ENCODE measurements at regions not wholly inside any gene's neighbourhood (a gene's known extent, or its start where the extent isn't known, plus 50 kb on each side); places are given as distances from the start of the nearest gene placed in this dataset.
"Not testable (repeated sequence)": the region's sequence is repeated elsewhere in the genome, so short reads cannot be mapped to it uniquely, and the experiment has no call there.

- H3K27me3 ChIP-seq (replicated peaks; ENCODE audit: insufficient read depth) = no peaks in the 10 kb centered on the region
- no peak overlapping the region for H3K27ac ChIP-seq
- no peak overlapping the region for H2AFZ ChIP-seq
- no peaks in the 10 kb centered on the region for H3K9me2 ChIP-seq (ENCODE audit: insufficient read depth)
- no peak for TF ChIP-seq EZH2 (IDR thresholded peaks at IDR 0.05; ENCODE audit: insufficient read depth, poor library complexity, severe bottlenecking)
- TF ChIP-seq EZH2phosphoT487 (IDR thresholded peaks at IDR 0.05; ENCODE audit: insufficient read depth, low read depth) = no peak
- DNase-seq = no peak
- H4K20me1 ChIP-seq (ENCODE audit: insufficient read depth) = no peaks in the 10 kb centered on the region
- no peaks in the 10 kb centered on the region for H3K4me1 ChIP-seq (ENCODE audit: insufficient read depth)
- no peaks in the 10 kb centered on the region for H3F3A ChIP-seq (ENCODE audit: insufficient read depth)
- H3K9ac ChIP-seq = no peak overlapping the region
- WGBS, 2 experiments (ENCODE audit: low coverage in 1 of 2, low lambda C conversion rate in 2 of 2, missing lambda C conversion rate in 2 of 2) = 30 to 41% methylated on average over 3 of the region's 3 CpGs
- in situ Hi-C loops (cut with MboI) = no loop called here
- H3K9me3 ChIP-seq (ENCODE audit: low read depth) = no peaks in the 10 kb centered on the region
- H3K79me2 ChIP-seq (ENCODE audit: insufficient read depth) = no peaks in the 10 kb centered on the region
- H3K36me3 ChIP-seq (ENCODE audit: low read depth) = no peaks in the 10 kb centered on the region
- H3K4me3 ChIP-seq = no peak overlapping the region
- no peak overlapping the region for H3K4me2 ChIP-seq (ENCODE audit: unreplicated experiment)
These were observed 1025.5 kb downstream of the RPA4 start for GRCh38 chrX:97909245-97909644.

DNA sequence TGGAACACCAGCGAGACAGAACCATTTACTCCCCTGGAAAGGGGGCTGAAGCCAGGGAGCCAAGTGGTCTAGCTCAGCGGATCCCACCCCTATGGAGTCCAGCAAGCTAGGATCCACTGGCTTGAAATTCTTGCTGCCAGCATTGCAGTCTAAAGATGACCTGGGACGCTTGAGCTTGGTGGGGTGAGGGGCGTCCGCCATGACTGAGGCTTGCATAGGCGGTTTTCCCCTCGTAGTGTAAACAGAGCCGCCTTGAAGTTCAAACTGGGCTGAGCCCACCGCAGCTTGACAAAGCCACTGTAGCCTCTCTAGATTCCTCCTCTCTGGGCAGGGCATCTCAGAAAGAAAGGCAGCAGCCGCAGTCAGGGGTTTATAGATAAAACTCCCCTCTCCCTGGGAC, 1031.7 kb downstream of the RPA4 start:
- H4K20me1 ChIP-seq (ENCODE audit: insufficient read depth); DNase-seq; H3K9me2 ChIP-seq (ENCODE audit: insufficient read depth); H3K4me1 ChIP-seq (ENCODE audit: insufficient read depth); in situ Hi-C loops (cut with MboI); H3F3A ChIP-seq (ENCODE audit: insufficient read depth); H3K27ac ChIP-seq; H3K36me3 ChIP-seq (ENCODE audit: low read depth); H3K27me3 ChIP-seq (replicated peaks; ENCODE audit: insufficient read depth); H3K79me2 ChIP-seq (ENCODE audit: insufficient read depth); H2AFZ ChIP-seq; H3K4me2 ChIP-seq (ENCODE audit: unreplicated experiment); H3K9ac ChIP-seq; H3K4me3 ChIP-seq; H3K9me3 ChIP-seq (ENCODE audit: low read depth): not testable (repeated sequence)
- 55 to 56% methylated on average over 4 to 7 of the region's 10 CpGs for WGBS, 2 experiments (ENCODE audit: low coverage in 1 of 2, low lambda C conversion rate in 2 of 2, missing lambda C conversion rate in 2 of 2)

- H3K4me2 ChIP-seq (ENCODE audit: unreplicated experiment); H4K20me1 ChIP-seq (ENCODE audit: insufficient read depth); H3K4me3 ChIP-seq; H3K27ac ChIP-seq; H3K4me1 ChIP-seq (ENCODE audit: insufficient read depth); in situ Hi-C loops (cut with MboI); H2AFZ ChIP-seq; H3K9me3 ChIP-seq (ENCODE audit: low read depth); H3K9me2 ChIP-seq (ENCODE audit: insufficient read depth); DNase-seq; H3K9ac ChIP-seq; H3K36me3 ChIP-seq (ENCODE audit: low read depth); H3K27me3 ChIP-seq (replicated peaks; ENCODE audit: insufficient read depth); H3K79me2 ChIP-seq (ENCODE audit: insufficient read depth); H3F3A ChIP-seq (ENCODE audit: insufficient read depth): not testable (repeated sequence)
- WGBS, 2 experiments (ENCODE audit: low coverage in 1 of 2, low lambda C conversion rate in 2 of 2, missing lambda C conversion rate in 2 of 2) = 53 to 72% methylated on average over 8 of the region's 8 CpGs
These were observed 1037.5 kb downstream of the RPA4 start for GRCh38 chrX:97921223-97921622.

DNA sequence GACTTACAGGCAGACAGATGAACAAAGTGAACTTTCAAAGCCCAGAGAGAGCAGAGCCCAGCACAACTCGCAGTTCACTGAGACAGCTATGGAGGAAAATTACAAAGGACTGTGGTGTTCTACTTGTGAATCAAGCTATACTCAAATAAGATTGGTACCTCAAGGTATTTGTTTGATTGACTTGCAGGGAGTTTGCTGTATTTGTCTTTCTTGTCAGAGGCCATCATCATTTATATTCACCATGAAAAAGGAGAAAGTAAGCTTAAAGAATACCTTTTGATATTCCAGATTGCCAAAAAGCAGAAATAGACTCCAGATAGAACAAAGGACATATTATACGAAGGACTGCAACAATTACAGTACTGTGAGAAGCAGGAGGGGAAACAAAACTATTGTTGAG, 1047.9 kb downstream of the RPA4 start:
- Histone ChIP-seq H3K27ac (no peak overlapping the region), H3K9me3 (ENCODE audit: low read depth) (no peaks in the 10 kb centered on the region), H2AFZ (no peak overlapping the region), H3K27me3 (replicated peaks; ENCODE audit: insufficient read depth) (no peaks in the 10 kb centered on the region), H3K9ac (no peak overlapping the region), H4K20me1 (ENCODE audit: insufficient read depth) (no peaks in the 10 kb centered on the region), H3K4me3 (no peak overlapping the region), H3K4me2 (ENCODE audit: unreplicated experiment) (no peak overlapping the region), H3K4me1 (ENCODE audit: insufficient read depth) (no peaks in the 10 kb centered on the region), H3K36me3 (ENCODE audit: low read depth) (no peaks in the 10 kb centered on the region), H3F3A (ENCODE audit: insufficient read depth) (no peaks in the 10 kb centered on the region), H3K79me2 (ENCODE audit: insufficient read depth) (no peaks in the 10 kb centered on the region), H3K9me2 (ENCODE audit: insufficient read depth) (no peaks in the 10 kb centered on the region)
- TF ChIP-seq EZH2 (IDR thresholded peaks at IDR 0.05; ENCODE audit: insufficient read depth, poor library complexity, severe bottlenecking) (no peak), EZH2phosphoT487 (IDR thresholded peaks at IDR 0.05; ENCODE audit: insufficient read depth, low read depth) (no peak)
- DNase-seq = no peak
- in situ Hi-C loops (cut with MboI) = no loop called here
- WGBS, 2 experiments (ENCODE audit: low coverage in 1 of 2, low lambda C conversion rate in 2 of 2, missing lambda C conversion rate in 2 of 2) = 2 to 20% methylated on average over 1 to 2 of the region's 2 CpGs

GRCh38 chrX:97936296-97936695, 1052.6 kb downstream of the RPA4 start:
- in situ Hi-C loops (cut with MboI) = no loop called here
- WGBS, 2 experiments (ENCODE audit: low coverage in 1 of 2, low lambda C conversion rate in 2 of 2, missing lambda C conversion rate in 2 of 2) = 6 to 36% methylated on average over 1 of the region's 1 CpG

More at GRCh38 chrX:97936296-97936695, 1052.6 kb downstream of the RPA4 start:
- DNase-seq = no peak
- no peaks in the 10 kb centered on the region for H3K4me1 ChIP-seq (ENCODE audit: insufficient read depth)
- no peaks in the 10 kb centered on the region for H3K79me2 ChIP-seq (ENCODE audit: insufficient read depth)
- no peaks in the 10 kb centered on the region for H3K9me3 ChIP-seq (ENCODE audit: low read depth)
- no peaks in the 10 kb centered on the region for H3K27me3 ChIP-seq (replicated peaks; ENCODE audit: insufficient read depth)
- H3K36me3 ChIP-seq (ENCODE audit: low read depth) = no peaks in the 10 kb centered on the region
- H3K9ac ChIP-seq = no peak overlapping the region
- no peak overlapping the region for H2AFZ ChIP-seq
- no peaks in the 10 kb centered on the region for H3F3A ChIP-seq (ENCODE audit: insufficient read depth)
- TF ChIP-seq EZH2 (IDR thresholded peaks at IDR 0.05; ENCODE audit: insufficient read depth, poor library complexity, severe bottlenecking) = no peak
- H3K4me3 ChIP-seq = no peak overlapping the region
- no peak overlapping the region for H3K4me2 ChIP-seq (ENCODE audit: unreplicated experiment)
- no peak overlapping the region for H3K27ac ChIP-seq
- H3K9me2 ChIP-seq (ENCODE audit: insufficient read depth) = no peaks in the 10 kb centered on the region
- no peaks in the 10 kb centered on the region for H4K20me1 ChIP-seq (ENCODE audit: insufficient read depth)

All from GM23248 (cell line).